GM06990 (cell line): ENCODE measurements at regions not wholly inside any gene's neighbourhood (a gene's known extent, or its start where the extent isn't known, plus 50 kb on each side); places are given as distances from the start of the nearest gene placed in this dataset.

Experiments
- DNase-seq: peaks from one replicate; pipeline ENCODE4 v3.0.0-alpha.2; 2011; ENCODE audit not compliant: insufficient read length; ENCODE audit errors: extremely low read depth
- H3K27me3 ChIP-seq: replicated peaks from 2 replicates; pipeline ENCODE4 v1.6.0; 2011; ENCODE audit warnings: low read length; ENCODE audit not compliant: control insufficient read depth, insufficient read depth
- H3K36me3 ChIP-seq: 2 replicates; pipeline ENCODE4 v1.5.1; 2011; ENCODE audit warnings: low read length; ENCODE audit not compliant: control insufficient read depth, insufficient read depth
- H3K4me3 ChIP-seq: replicated peaks from 2 replicates; pipeline ENCODE4 v1.5.1; 2011; ENCODE audit warnings: low read depth, mild to moderate bottlenecking, control low read depth, low read length
- CTCF ChIP-seq: IDR thresholded peaks from 2 replicates; pipeline ENCODE4 v1.5.1; 2011; ENCODE audit warnings: low read length, control low read depth, mild to moderate bottlenecking, inconsistent platforms; ENCODE audit not compliant: insufficient read depth, poor library complexity, severe bottlenecking

DNA sequence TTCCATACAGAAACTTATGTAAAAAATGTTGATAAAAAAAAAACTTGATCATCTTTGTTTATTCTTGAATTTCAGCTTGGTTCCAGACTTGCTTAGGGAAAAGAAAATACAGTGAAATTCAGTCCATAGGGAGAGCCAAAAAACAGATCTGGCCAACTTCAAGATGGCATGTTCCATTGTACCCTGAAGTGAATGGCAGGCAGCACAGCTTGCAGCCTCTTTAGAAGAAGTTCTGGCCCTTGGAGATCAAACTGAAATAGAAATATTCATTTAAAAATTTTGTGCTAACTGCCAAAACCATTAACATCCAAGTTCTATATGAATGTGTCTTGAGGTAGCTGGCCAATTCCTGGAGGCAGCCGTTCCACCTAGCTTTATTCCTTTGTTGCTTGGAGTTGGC lies 448.4 kb downstream of the EPM2A start:
- DNase-seq = no peak
- no peak for TF ChIP-seq CTCF
- Histone ChIP-seq H3K36me3 (no peaks in the 10 kb centered on the region), H3K4me3 (no peak overlapping the region), H3K27me3 (no peaks in the 10 kb centered on the region)

DNA sequence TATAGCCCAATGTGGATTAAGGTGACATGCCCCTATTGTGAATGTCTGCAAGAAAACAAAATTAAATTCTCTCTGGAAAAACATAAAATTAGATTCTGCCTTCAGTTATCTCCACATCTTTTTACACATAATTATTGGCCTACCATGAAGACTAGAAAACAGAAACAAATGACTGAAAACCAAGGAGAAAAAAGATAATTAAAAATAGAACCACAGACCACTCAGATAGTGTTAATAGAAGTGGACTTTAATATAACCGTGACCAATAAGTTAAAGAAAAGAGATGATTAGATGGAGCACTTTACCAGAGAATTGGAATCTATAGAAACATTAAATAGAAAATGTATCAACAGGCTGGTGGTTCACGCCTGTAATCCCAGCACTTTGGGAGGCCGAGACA lies 445.7 kb downstream of the EPM2A start:
- Histone ChIP-seq H3K27me3 (no peaks in the 10 kb centered on the region), H3K36me3 (no peaks in the 10 kb centered on the region), H3K4me3 (no peak overlapping the region)
- DNase-seq = no peak
- TF ChIP-seq CTCF = no peak

DNA sequence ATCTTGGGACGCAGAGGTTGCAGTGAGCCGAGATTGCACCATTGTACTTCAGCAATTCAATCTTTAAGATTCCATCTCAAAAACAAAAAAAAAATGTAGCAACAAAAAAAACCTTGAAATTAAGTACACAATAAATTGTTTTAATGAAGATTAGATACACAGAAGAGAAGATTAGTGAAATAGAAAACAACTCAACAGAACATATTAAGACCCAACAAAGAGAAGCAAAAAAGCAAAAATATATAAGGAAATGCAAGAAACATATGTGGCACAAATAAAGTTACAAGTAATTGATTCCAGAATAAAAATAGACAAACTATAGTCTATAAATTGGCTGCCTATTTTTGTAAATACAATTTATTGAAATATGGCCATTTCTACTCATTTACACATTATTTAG lies 445.2 kb downstream of the EPM2A start:
- TF ChIP-seq CTCF = no peak
- DNase-seq = no peak

DNA sequence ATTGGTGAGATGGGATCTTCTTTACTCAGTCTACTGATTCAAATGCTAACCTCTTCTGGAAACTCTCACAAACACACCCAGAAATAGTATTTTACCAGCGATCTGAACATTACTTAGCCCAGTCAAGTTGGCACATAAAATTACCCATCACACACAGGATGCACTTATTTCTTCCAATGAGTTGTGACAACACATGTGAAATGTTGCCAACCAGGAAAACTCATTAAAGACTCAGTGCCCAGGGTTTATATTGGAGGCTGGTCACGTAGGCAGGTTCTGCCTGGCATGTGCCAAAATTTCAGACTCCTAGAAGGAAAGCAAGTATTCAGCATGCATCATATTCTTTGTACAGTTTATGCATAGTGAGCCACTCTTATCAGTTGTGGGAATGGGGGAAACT lies 443.3 kb downstream of the EPM2A start:
- Histone ChIP-seq H3K36me3 (no peaks in the 10 kb centered on the region), H3K27me3 (no peaks in the 10 kb centered on the region), H3K4me3 (no peak overlapping the region)
- TF ChIP-seq CTCF = no peak
- DNase-seq = no peak

More for the DNA sequence above, 445.2 kb downstream of the EPM2A start:
- H3K36me3 ChIP-seq = no peaks in the 10 kb centered on the region
- H3K4me3 ChIP-seq = no peak overlapping the region
- no peaks in the 10 kb centered on the region for H3K27me3 ChIP-seq

DNA sequence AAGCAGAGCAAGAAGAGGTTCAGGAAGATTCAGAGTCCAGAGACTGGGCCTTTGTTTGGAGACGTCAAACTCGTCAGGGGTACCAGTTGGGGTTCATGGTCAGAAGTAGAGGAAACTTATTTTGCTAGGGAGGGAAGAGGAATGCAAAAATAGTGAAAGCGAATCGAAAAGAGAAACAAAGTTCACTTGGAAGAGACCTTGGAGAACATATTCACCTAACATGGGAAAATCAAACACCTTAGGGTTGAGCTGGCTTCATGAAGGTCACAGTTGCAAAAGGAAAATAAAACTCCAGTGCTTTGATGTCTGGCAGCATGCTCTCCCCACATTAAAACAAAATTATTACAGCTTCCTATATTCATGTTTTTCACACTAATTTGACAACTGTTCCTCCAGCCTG lies 440.4 kb downstream of the EPM2A start:
- no peak for TF ChIP-seq CTCF
- H3K4me3 ChIP-seq = no peak overlapping the region
- no peaks in the 10 kb centered on the region for H3K27me3 ChIP-seq
- H3K36me3 ChIP-seq = no peaks in the 10 kb centered on the region
- DNase-seq = no peak

DNA sequence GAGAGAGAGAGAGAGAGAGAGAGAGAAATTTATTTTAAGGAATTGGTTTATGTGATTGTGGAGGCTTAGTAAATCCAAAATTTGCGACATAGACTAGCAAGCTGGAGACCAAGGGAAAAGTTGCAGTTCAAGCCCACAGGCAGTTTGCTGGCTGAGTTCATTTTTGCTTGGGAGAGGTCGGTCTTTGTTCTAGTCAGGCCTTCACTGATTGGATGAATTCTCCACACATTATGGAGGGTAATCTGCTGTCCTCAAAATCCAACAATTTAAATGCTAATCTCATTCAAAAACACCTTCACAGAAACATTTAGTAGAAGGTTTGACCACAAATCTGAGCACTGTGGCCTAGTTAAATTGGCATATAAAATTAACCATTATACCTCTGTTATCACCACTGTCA lies 439.6 kb downstream of the EPM2A start:
- no peaks in the 10 kb centered on the region for H3K27me3 ChIP-seq
- no peak for TF ChIP-seq CTCF
- DNase-seq = no peak
- no peak overlapping the region for H3K4me3 ChIP-seq
- H3K36me3 ChIP-seq = no peaks in the 10 kb centered on the region
